ENCODE measurements at regions not wholly inside any gene's neighbourhood (a gene's known extent, or its start where the extent isn't known, plus 50 kb on each side); places are given as distances from the start of the nearest gene placed in this dataset.

- WGBS (ENCODE audit: insufficient coverage, insufficient replicate concordance, low lambda C conversion rate, missing lambda C conversion rate) = 2% methylated on average over 3 of the region's 3 CpGs
- Histone ChIP-seq H3K79me2 (ENCODE audit: control insufficient read depth, insufficient read depth, low read length) (no peaks in the 10 kb centered on the region), H2AFZ (ENCODE audit: control insufficient read depth, low read depth, low read length) (no peak overlapping the region), H3K4me2 (ENCODE audit: control insufficient read depth, insufficient read depth) (no peak overlapping the region), H3K27ac (ENCODE audit: control insufficient read depth, insufficient read depth) (no peak overlapping the region), H3K27me3 (replicated peaks in 1 of 2; ENCODE audit: control insufficient read depth in 2 of 2, insufficient read depth in 2 of 2, low read length in 1 of 2) (no peaks in the 10 kb centered on the region), H3K4me3 (no peak overlapping the region), H3K9ac (ENCODE audit: control insufficient read depth, insufficient read depth, low read length) (no peak overlapping the region), H3K4me1 (ENCODE audit: control insufficient read depth, insufficient read depth, low read length) (no peaks in the 10 kb centered on the region), H3K36me3 (ENCODE audit: control insufficient read depth in 2 of 2, insufficient read depth in 2 of 2, low read length in 1 of 2) (no peaks in the 10 kb centered on the region), H3K9me3 (replicated peaks; ENCODE audit: control insufficient read depth, insufficient read depth, low read length) (no peaks in the 10 kb centered on the region), H4K20me1 (ENCODE audit: control insufficient read depth, insufficient read depth) (no peaks in the 10 kb centered on the region)
- intact Hi-C loops (cut with micrococcal nuclease; ENCODE audit: unreplicated experiment) (no loop called here), in situ Hi-C loops (cut with MboI) (no loop called here)
- POLR2A ChIA-PET = interaction anchor here (0.6 to 1.5 kb wide), 3 partner anchors 22 to 245 kb away, joined by 3 to 6 read pairs (median 3); no protein-coding TSS in a partner anchor
- SMC1A ChIA-PET (ENCODE audit: uncharacterized antibody, unreplicated experiment) = interaction anchor here (0.9 to 3.3 kb wide), 14 partner anchors 10 to 343 kb away, joined by 3 to 35 read pairs (median 4); no protein-coding TSS in a partner anchor
- no TSS peak for BruUV-seq (replicated peaks)
- ATAC-seq = peak; percentile 98
- FAIRE-seq = no peak
- RAD21 ChIA-PET (ENCODE audit: unreplicated experiment) = interaction anchor here (0.7 to 2.2 kb wide), 18 partner anchors 12 to 263 kb away, joined by 3 to 8 read pairs (median 4); no protein-coding TSS in a partner anchor
- CTCF ChIA-PET = interaction anchor here (0.8 to 1.7 kb wide), 5 partner anchors 12 to 343 kb away, joined by 3 to 7 read pairs (median 4); no protein-coding TSS in a partner anchor
- peak; percentile 9 for DNase-seq (ENCODE audit: low read depth, low spot score)
- TF ChIP-seq SPI1 (IDR thresholded peaks at IDR 0.05; ENCODE audit: borderline replicate concordance, insufficient read depth, low read depth, low read length) (peak; percentile 97), BHLHE40 (IDR thresholded peaks at IDR 0.05; ENCODE audit: borderline replicate concordance in 1 of 2, low read depth in 2 of 2, low read length in 1 of 2) (peak in 1 of 2 experiments; percentile 61; a peak in 2 of 4 replicates), SMC3 (IDR thresholded peaks at IDR 0.05; ENCODE audit: borderline replicate concordance, low read length) (no peak), IRF4 (IDR thresholded peaks at IDR 0.05; ENCODE audit: low read depth, low read length) (no peak), IKZF1 (conservative IDR thresholded peaks at IDR 0.05) (peak; percentile 75), ELK1 (IDR thresholded peaks at IDR 0.05; ENCODE audit: low read depth, low read length) (no peak), RCOR1 (conservative IDR thresholded peaks at IDR 0.05; ENCODE audit: low read depth, low read length) (no peak), ATF7 (IDR thresholded peaks at IDR 0.05; ENCODE audit: low read depth) (peak; percentile 57), SIN3A (IDR thresholded peaks at IDR 0.05; ENCODE audit: low read depth, low read length) (no peak), POLR2AphosphoS5 (IDR thresholded peaks at IDR 0.05; ENCODE audit: low read length) (no peak), IKZF2 (IDR thresholded peaks at IDR 0.05) (peak; percentile 87 to 88; a peak in 3 of 4 replicates), MTA2 (IDR thresholded peaks at IDR 0.05; ENCODE audit: low read depth) (peak; percentile 87), MLLT1 (IDR thresholded peaks at IDR 0.05) (peak; percentile 81), ZNF384 (IDR thresholded peaks at IDR 0.05; ENCODE audit: borderline replicate concordance, low read depth, low read length) (no peak), FOS (IDR thresholded peaks at IDR 0.05; ENCODE audit: borderline replicate concordance, extremely low read depth, insufficient read length) (no peak), NR2C1 (IDR thresholded peaks at IDR 0.05) (no peak), PBX3 (IDR thresholded peaks at IDR 0.05; ENCODE audit: insufficient replicate concordance, low read depth, low read length) (no peak), TBL1XR1 (IDR thresholded peaks at IDR 0.05; ENCODE audit: low read depth, low read length) (no peak), RAD21 (IDR thresholded peaks at IDR 0.05; ENCODE audit: insufficient read depth, low read depth, low read length) (no peak), ZNF207 (IDR thresholded peaks at IDR 0.05; ENCODE audit: borderline replicate concordance) (no peak)
Measured at GRCh38 chr18:30712383-30712782, 330.2 kb downstream of the DSC3 start.
